ENCODE measurements at regions not wholly inside any gene's neighbourhood (a gene's known extent, or its start where the extent isn't known, plus 50 kb on each side); places are given as distances from the start of the nearest gene placed in this dataset.

DNA sequence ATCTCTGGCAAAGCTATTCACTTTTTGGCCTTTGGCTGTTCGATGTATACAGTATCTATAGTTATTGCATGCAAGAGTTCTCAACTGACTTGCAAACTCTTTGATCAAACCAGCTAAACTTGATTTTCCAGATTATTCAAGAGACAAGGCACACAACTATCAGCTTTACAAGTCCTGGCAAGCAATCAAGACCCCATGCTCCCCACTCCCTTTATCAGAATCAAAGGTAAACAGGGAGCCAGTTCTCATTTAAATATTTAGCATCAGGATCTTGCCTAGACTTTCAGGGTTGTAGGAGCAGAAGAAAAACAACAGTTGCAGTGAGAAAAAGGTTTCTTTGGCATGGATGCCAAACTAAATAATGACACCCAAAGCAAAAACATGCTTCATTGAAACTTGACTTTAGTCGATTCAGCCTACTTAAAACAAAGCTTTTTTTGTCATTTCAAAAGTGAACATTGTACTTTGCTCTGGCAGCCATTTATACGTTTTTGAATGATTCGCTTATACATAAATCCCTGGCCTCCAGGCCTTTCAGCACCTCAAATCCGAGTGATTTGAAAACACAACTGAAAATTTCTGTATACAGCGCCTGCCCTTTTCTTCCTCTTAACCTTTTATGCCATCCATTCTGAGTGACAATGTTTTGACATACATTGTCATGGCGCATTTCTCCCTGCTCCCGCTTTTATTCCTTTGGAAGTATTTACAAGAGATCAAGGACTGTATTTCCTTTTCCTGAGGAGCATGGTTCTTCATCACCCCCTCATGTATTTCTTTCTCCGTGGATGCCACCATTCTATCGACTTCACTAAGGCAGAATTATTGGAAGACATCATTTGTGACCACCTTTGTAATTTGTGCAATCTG is 340.8 kb downstream of the KLF5 start:
- no peak for TF ChIP-seq EZH2 (IDR thresholded peaks at IDR 0.05; ENCODE audit: low read length, unreplicated experiment)
- TF ChIP-seq, protein P1, sequence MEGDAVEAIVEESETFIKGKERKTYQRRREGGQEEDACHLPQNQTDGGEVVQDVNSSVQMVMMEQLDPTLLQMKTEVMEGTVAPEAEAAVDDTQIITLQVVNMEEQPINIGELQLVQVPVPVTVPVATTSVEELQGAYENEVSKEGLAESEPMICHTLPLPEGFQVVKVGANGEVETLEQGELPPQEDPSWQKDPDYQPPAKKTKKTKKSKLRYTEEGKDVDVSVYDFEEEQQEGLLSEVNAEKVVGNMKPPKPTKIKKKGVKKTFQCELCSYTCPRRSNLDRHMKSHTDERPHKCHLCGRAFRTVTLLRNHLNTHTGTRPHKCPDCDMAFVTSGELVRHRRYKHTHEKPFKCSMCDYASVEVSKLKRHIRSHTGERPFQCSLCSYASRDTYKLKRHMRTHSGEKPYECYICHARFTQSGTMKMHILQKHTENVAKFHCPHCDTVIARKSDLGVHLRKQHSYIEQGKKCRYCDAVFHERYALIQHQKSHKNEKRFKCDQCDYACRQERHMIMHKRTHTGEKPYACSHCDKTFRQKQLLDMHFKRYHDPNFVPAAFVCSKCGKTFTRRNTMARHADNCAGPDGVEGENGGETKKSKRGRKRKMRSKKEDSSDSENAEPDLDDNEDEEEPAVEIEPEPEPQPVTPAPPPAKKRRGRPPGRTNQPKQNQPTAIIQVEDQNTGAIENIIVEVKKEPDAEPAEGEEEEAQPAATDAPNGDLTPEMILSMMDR (conservative IDR thresholded peaks at IDR 0.05; ENCODE audit: low read depth, low read length): no peak

All from PC-3 (cell line).